ENCODE measurements at regions not wholly inside any gene's neighbourhood (a gene's known extent, or its start where the extent isn't known, plus 50 kb on each side); places are given as distances from the start of the nearest gene placed in this dataset.

GRCh38 chr10:64257704-64258103 lies 736.5 kb downstream of the REEP3 start:
- Mint-ChIP-seq H3K4me1 (no peaks in the 10 kb centered on the region), H3K36me3 (no peaks in the 10 kb centered on the region), H3K27ac (no peak overlapping the region), H3K27me3 (ENCODE audit: low read depth in 2 of 2) (no peaks in the 10 kb centered on the region), H3K4me3 (no peak overlapping the region), H3K9me3 (peaks cover 7 to 10% of the 10 kb centered on the region in 2 donors)
- Histone ChIP-seq H3K4me1 (ENCODE audit: control insufficient read depth, insufficient read depth, low read length) (no peaks in the 10 kb centered on the region), H3K4me3 (ENCODE audit: low read length) (no peak overlapping the region), H3K9me3 (ENCODE audit: control insufficient read depth, insufficient read depth, low read length) (no peaks in the 10 kb centered on the region), H3K27me3 (ENCODE audit: control insufficient read depth, insufficient read depth, low read length) (no peaks in the 10 kb centered on the region), H3K36me3 (ENCODE audit: control insufficient read depth, insufficient read depth, low read length) (no peaks in the 10 kb centered on the region), H3K27ac (ENCODE audit: low read length) (no peak overlapping the region)
- 75% methylated on average over 1 of the region's 1 CpG for WGBS (ENCODE audit: insufficient coverage)
- ATAC-seq, result no peak
- no peak for DNase-seq
- TF ChIP-seq, protein P1, sequence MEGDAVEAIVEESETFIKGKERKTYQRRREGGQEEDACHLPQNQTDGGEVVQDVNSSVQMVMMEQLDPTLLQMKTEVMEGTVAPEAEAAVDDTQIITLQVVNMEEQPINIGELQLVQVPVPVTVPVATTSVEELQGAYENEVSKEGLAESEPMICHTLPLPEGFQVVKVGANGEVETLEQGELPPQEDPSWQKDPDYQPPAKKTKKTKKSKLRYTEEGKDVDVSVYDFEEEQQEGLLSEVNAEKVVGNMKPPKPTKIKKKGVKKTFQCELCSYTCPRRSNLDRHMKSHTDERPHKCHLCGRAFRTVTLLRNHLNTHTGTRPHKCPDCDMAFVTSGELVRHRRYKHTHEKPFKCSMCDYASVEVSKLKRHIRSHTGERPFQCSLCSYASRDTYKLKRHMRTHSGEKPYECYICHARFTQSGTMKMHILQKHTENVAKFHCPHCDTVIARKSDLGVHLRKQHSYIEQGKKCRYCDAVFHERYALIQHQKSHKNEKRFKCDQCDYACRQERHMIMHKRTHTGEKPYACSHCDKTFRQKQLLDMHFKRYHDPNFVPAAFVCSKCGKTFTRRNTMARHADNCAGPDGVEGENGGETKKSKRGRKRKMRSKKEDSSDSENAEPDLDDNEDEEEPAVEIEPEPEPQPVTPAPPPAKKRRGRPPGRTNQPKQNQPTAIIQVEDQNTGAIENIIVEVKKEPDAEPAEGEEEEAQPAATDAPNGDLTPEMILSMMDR (IDR thresholded peaks at IDR 0.05), result no peak
- intact Hi-C loops (cut with micrococcal nuclease), result no loop called here

DNA sequence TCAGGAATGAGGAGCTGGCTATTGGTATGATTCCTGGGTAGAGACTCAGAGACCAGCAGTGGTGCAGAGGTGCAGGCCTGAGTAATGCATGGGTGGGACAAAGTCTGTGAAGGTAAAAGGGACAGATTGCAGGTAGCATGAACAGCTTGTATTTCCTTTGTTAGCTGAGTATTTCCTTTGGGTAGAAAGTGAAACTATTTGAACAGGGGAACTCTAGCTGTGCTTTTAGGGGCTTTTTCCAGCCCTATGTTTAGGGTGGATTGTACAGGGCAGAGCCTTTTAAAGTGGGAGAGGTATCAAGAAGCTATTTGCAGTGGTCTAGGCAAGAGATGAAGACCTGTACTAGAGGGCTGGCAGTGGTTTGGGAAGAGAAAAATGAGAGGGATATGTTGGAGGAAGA lies 739.9 kb downstream of the REEP3 start:
- Histone ChIP-seq H3K36me3 (ENCODE audit: control insufficient read depth, insufficient read depth, low read length) (no peaks in the 10 kb centered on the region), H3K4me3 (ENCODE audit: low read length) (no peak overlapping the region), H3K27ac (ENCODE audit: low read length) (no peak overlapping the region), H3K4me1 (ENCODE audit: control insufficient read depth, insufficient read depth, low read length) (no peaks in the 10 kb centered on the region), H3K9me3 (ENCODE audit: control insufficient read depth, insufficient read depth, low read length) (no peaks in the 10 kb centered on the region), H3K27me3 (ENCODE audit: control insufficient read depth, insufficient read depth, low read length) (no peaks in the 10 kb centered on the region)
- no peak overlapping the region for H3K4me3 Mint-ChIP-seq
- intact Hi-C loops (cut with micrococcal nuclease), result no loop called here
- DNase-seq (no peak), ATAC-seq (no peak)
- H3K27ac Mint-ChIP-seq, result no peak overlapping the region
- no peaks in the 10 kb centered on the region for H3K36me3 Mint-ChIP-seq
- TF ChIP-seq, protein P1 (IDR thresholded peaks at IDR 0.05), result no peak
- no peaks in the 10 kb centered on the region for H3K27me3 Mint-ChIP-seq (ENCODE audit: low read depth in 2 of 2)
- H3K4me1 Mint-ChIP-seq, result no peaks in the 10 kb centered on the region
- peaks cover 5% of the 10 kb centered on the region in 2 donors for H3K9me3 Mint-ChIP-seq

DNA sequence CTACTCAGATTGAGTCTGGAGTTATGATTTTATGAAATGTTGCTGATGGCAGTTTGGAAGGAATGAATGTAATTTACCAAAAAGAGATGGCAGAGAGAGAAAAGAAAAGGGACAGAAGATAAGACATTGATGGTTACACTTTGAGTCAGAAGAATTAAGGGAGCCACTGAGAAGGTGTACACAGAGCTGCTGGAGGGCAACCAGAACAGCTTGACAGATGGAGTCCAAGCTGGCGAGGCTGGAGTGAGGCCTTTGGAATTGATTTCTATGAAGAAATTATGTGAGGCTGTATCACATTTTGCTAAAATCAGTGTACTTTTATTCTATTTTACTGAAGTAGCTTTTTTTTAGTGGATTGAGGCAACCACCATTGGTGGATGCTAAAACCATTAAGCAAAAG lies 740.5 kb downstream of the REEP3 start:
- no peak overlapping the region for H3K27ac Mint-ChIP-seq
- H3K4me3 ChIP-seq (ENCODE audit: low read length), result no peak overlapping the region
- H3K4me3 Mint-ChIP-seq, result no peak overlapping the region
- no peaks in the 10 kb centered on the region for H3K36me3 ChIP-seq (ENCODE audit: control insufficient read depth, insufficient read depth, low read length)
- no peaks in the 10 kb centered on the region for H3K4me1 ChIP-seq (ENCODE audit: control insufficient read depth, insufficient read depth, low read length)
- H3K4me1 Mint-ChIP-seq, result no peaks in the 10 kb centered on the region
- H3K27me3 Mint-ChIP-seq (ENCODE audit: low read depth in 2 of 2), result no peaks in the 10 kb centered on the region
- H3K9me3 ChIP-seq (ENCODE audit: control insufficient read depth, insufficient read depth, low read length), result no peaks in the 10 kb centered on the region
- ATAC-seq (no peak), DNase-seq (no peak)
- no peak overlapping the region for H3K27ac ChIP-seq (ENCODE audit: low read length)
- intact Hi-C loops (cut with micrococcal nuclease), result no loop called here
- 93% methylated on average over 1 of the region's 1 CpG for WGBS (ENCODE audit: insufficient coverage)
- no peaks in the 10 kb centered on the region for H3K36me3 Mint-ChIP-seq
- TF ChIP-seq, protein P1 (IDR thresholded peaks at IDR 0.05), result no peak
- H3K27me3 ChIP-seq (ENCODE audit: control insufficient read depth, insufficient read depth, low read length), result no peaks in the 10 kb centered on the region
- peaks cover 5% of the 10 kb centered on the region in 2 donors for H3K9me3 Mint-ChIP-seq

- ATAC-seq, result no peak
- TF ChIP-seq, protein P1 (IDR thresholded peaks at IDR 0.05), result no peak
- Histone ChIP-seq H3K4me3 (ENCODE audit: low read length) (no peak overlapping the region), H3K27ac (ENCODE audit: low read length) (no peak overlapping the region), H3K9me3 (ENCODE audit: control insufficient read depth, insufficient read depth, low read length) (no peaks in the 10 kb centered on the region), H3K4me1 (ENCODE audit: control insufficient read depth, insufficient read depth, low read length) (no peaks in the 10 kb centered on the region), H3K36me3 (ENCODE audit: control insufficient read depth, insufficient read depth, low read length) (no peaks in the 10 kb centered on the region), H3K27me3 (ENCODE audit: control insufficient read depth, insufficient read depth, low read length) (no peaks in the 10 kb centered on the region)
- intact Hi-C loops (cut with micrococcal nuclease), result no loop called here
- Mint-ChIP-seq H3K4me3 (no peak overlapping the region), H3K9me3 (peaks cover 7 to 10% of the 10 kb centered on the region in 2 donors), H3K27me3 (ENCODE audit: low read depth in 2 of 2) (no peaks in the 10 kb centered on the region), H3K27ac (no peak overlapping the region), H3K36me3 (no peaks in the 10 kb centered on the region), H3K4me1 (no peaks in the 10 kb centered on the region)
- WGBS (ENCODE audit: insufficient coverage), result 100% methylated on average over 1 of the region's 1 CpG
- DNase-seq, result no peak
Measured at GRCh38 chr10:64265961-64266360, 744.8 kb downstream of the REEP3 start.

Data from natural killer cell (primary cell).